ENCODE measurements at regions not wholly inside any gene's neighbourhood (a gene's known extent, or its start where the extent isn't known, plus 50 kb on each side); places are given as distances from the start of the nearest gene placed in this dataset.

DNA sequence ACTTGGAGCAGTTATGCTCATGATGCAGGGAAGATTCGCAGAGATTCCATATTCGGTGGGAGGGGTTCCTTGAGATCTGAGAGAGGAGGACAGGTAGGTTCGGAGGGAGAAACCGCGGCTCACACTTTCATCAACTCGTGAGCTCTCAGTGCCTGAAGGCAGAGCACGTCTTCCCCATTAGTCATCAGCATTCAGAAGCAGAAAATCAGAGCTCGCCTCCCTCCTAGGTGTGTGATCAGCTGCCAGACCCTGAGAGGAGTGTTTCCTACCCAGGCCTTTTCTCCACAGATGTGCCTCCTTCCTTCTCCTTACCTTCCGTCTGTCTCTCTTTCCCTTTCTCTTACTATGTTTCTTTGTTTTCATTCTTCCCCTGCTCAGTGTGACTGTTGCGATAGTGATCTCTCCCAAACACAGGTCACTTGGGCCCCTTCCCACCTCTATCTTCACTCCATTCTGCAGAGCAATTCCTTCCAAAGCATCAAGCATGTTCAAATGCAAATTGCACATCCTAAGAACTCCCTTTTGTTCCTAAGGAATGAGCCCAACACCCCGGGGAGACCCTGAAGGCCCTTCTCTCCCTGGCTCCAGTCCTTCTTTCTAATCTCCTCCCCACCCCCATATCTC, 389.5 kb downstream of the UQCRFS1 start:
- TF ChIP-seq HDAC2 (IDR thresholded peaks at IDR 0.05) (no peak), MAFK (IDR thresholded peaks at IDR 0.05; ENCODE audit: partially characterized antibody) (no peak), TP53 (CRISPR knock-in tag; IDR thresholded peaks at IDR 0.05) (no peak), ZNF302 (CRISPR knock-in tag; IDR thresholded peaks at IDR 0.05) (no peak)
- TF ChIP-seq, protein P1, sequence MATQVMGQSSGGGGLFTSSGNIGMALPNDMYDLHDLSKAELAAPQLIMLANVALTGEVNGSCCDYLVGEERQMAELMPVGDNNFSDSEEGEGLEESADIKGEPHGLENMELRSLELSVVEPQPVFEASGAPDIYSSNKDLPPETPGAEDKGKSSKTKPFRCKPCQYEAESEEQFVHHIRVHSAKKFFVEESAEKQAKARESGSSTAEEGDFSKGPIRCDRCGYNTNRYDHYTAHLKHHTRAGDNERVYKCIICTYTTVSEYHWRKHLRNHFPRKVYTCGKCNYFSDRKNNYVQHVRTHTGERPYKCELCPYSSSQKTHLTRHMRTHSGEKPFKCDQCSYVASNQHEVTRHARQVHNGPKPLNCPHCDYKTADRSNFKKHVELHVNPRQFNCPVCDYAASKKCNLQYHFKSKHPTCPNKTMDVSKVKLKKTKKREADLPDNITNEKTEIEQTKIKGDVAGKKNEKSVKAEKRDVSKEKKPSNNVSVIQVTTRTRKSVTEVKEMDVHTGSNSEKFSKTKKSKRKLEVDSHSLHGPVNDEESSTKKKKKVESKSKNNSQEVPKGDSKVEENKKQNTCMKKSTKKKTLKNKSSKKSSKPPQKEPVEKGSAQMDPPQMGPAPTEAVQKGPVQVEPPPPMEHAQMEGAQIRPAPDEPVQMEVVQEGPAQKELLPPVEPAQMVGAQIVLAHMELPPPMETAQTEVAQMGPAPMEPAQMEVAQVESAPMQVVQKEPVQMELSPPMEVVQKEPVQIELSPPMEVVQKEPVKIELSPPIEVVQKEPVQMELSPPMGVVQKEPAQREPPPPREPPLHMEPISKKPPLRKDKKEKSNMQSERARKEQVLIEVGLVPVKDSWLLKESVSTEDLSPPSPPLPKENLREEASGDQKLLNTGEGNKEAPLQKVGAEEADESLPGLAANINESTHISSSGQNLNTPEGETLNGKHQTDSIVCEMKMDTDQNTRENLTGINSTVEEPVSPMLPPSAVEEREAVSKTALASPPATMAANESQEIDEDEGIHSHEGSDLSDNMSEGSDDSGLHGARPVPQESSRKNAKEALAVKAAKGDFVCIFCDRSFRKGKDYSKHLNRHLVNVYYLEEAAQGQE (IDR thresholded peaks at IDR 0.05) = no peak
- TF ChIP-seq, protein P2, sequence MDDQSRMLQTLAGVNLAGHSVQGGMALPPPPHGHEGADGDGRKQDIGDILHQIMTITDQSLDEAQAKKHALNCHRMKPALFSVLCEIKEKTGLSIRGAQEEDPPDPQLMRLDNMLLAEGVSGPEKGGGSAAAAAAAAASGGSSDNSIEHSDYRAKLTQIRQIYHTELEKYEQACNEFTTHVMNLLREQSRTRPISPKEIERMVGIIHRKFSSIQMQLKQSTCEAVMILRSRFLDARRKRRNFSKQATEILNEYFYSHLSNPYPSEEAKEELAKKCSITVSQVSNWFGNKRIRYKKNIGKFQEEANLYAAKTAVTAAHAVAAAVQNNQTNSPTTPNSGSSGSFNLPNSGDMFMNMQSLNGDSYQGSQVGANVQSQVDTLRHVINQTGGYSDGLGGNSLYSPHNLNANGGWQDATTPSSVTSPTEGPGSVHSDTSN (IDR thresholded peaks at IDR 0.05) = no peak
- TF ChIP-seq, protein P3, sequence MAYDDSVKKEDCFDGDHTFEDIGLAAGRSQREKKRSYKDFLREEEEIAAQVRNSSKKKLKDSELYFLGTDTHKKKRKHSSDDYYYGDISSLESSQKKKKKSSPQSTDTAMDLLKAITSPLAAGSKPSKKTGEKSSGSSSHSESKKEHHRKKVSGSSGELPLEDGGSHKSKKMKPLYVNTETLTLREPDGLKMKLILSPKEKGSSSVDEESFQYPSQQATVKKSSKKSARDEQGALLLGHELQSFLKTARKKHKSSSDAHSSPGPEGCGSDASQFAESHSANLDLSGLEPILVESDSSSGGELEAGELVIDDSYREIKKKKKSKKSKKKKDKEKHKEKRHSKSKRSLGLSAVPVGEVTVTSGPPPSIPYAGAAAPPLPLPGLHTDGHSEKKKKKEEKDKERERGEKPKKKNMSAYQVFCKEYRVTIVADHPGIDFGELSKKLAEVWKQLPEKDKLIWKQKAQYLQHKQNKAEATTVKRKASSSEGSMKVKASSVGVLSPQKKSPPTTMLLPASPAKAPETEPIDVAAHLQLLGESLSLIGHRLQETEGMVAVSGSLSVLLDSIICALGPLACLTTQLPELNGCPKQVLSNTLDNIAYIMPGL (CRISPR knock-in tag; IDR thresholded peaks at IDR 0.05; ENCODE audit: borderline replicate concordance) = no peak
- ChIA-PET POLR2A (no interaction called here), CTCF (interaction anchor here (1.7 kb wide), 1 partner anchor 9 kb away, joined by 5 read pairs; no protein-coding TSS in a partner anchor)
- no peaks in the 10 kb centered on the region for H3K4me1 ChIP-seq
- 7% methylated on average over 11 of the region's 11 CpGs for WGBS (ENCODE audit: missing lambda C conversion rate)
- H3K27ac ChIP-seq = no peak overlapping the region
- peaks cover 6% of the 10 kb centered on the region; the same call in 2 of the 3 replicates for H3K9me3 ChIP-seq
- no peak overlapping the region for H3K4me2 ChIP-seq
- FAIRE-seq = no peak
- no peak overlapping the region for H3K4me3 ChIP-seq
- DNase-seq (ENCODE audit: low read depth in 1 of 2, low spot score in 1 of 2) = no peak
- no peak for ATAC-seq

DNA sequence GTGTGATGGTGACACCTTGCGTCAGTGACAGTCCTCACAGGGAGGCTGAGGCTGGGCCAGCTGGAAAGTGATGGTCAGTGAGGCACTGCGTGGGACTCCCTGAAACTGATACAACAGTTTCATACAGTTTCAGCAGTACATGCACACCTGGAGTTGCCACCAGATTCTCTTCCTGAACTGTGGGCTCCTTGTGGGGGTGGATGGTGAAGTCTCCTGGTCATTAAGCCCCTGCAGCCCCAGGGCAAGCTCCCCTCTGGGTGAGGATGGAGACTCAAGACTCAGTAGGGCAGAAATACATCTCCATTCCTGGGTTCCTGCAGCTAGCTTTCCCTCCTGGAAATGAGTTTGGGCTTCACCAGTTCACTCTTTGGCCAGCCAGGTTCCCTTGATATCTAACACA, 392.7 kb downstream of the UQCRFS1 start:
- ATAC-seq (no peak), DNase-seq (ENCODE audit: low read depth in 1 of 2, low spot score in 1 of 2) (no peak), FAIRE-seq (no peak)
- no peak overlapping the region for H3K4me3 ChIP-seq
- no peaks in the 10 kb centered on the region for H3K4me1 ChIP-seq
- POLR2A ChIA-PET = no interaction called here
- H3K9me3 ChIP-seq = peaks cover 10% of the 10 kb centered on the region; the same call in 2 of the 3 replicates
- TF ChIP-seq RAD21 (conservative IDR thresholded peaks at IDR 0.05 in 1 of 2, IDR thresholded peaks at IDR 0.05 in 1 of 2) (no peak), CHD2 (IDR thresholded peaks at IDR 0.05; ENCODE audit: low read length, partially characterized antibody) (no peak), NPAS2 (CRISPR knock-in tag; IDR thresholded peaks at IDR 0.05; ENCODE audit: borderline replicate concordance) (no peak), CBX2 (IDR thresholded peaks at IDR 0.05; ENCODE audit: borderline replicate concordance, low read depth) (no peak), HOXB13 (CRISPR knock-in tag; IDR thresholded peaks at IDR 0.05; ENCODE audit: low read depth) (no peak), PHF8 (IDR thresholded peaks at IDR 0.05; ENCODE audit: borderline replicate concordance, low read depth) (no peak), ZFP36 (IDR thresholded peaks at IDR 0.05; ENCODE audit: borderline replicate concordance, partially characterized antibody) (no peak), POLR2A (IDR thresholded peaks at IDR 0.05; ENCODE audit: low read length) (no peak), EP300 (IDR thresholded peaks at IDR 0.05) (no peak), CEBPB (IDR thresholded peaks at IDR 0.05) (no peak), BHLHE40 (IDR thresholded peaks at IDR 0.05; ENCODE audit: low read depth, low read length) (no peak), RNF2 (IDR thresholded peaks at IDR 0.05; ENCODE audit: borderline replicate concordance, low read depth) (no peak), POLR2AphosphoS2 (conservative IDR thresholded peaks at IDR 0.05; ENCODE audit: low read length) (no peak), KDM5A (IDR thresholded peaks at IDR 0.05) (no peak), RCOR1 (IDR thresholded peaks at IDR 0.05; ENCODE audit: low read depth, low read length) (no peak)
- TF ChIP-seq, protein P4, sequence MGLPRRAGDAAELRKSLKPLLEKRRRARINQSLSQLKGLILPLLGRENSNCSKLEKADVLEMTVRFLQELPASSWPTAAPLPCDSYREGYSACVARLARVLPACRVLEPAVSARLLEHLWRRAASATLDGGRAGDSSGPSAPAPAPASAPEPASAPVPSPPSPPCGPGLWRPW (IDR thresholded peaks at IDR 0.05) = no peak
- TF ChIP-seq, protein P5, sequence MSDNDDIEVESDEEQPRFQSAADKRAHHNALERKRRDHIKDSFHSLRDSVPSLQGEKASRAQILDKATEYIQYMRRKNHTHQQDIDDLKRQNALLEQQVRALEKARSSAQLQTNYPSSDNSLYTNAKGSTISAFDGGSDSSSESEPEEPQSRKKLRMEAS (IDR thresholded peaks at IDR 0.05) = no peak
- TF ChIP-seq, protein P6, sequence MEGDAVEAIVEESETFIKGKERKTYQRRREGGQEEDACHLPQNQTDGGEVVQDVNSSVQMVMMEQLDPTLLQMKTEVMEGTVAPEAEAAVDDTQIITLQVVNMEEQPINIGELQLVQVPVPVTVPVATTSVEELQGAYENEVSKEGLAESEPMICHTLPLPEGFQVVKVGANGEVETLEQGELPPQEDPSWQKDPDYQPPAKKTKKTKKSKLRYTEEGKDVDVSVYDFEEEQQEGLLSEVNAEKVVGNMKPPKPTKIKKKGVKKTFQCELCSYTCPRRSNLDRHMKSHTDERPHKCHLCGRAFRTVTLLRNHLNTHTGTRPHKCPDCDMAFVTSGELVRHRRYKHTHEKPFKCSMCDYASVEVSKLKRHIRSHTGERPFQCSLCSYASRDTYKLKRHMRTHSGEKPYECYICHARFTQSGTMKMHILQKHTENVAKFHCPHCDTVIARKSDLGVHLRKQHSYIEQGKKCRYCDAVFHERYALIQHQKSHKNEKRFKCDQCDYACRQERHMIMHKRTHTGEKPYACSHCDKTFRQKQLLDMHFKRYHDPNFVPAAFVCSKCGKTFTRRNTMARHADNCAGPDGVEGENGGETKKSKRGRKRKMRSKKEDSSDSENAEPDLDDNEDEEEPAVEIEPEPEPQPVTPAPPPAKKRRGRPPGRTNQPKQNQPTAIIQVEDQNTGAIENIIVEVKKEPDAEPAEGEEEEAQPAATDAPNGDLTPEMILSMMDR (IDR thresholded peaks at IDR 0.05) = no peak
- TF ChIP-seq, protein P7, sequence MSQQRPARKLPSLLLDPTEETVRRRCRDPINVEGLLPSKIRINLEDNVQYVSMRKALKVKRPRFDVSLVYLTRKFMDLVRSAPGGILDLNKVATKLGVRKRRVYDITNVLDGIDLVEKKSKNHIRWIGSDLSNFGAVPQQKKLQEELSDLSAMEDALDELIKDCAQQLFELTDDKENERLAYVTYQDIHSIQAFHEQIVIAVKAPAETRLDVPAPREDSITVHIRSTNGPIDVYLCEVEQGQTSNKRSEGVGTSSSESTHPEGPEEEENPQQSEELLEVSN (IDR thresholded peaks at IDR 0.05; ENCODE audit: borderline replicate concordance, low read depth) = no peak
- H3K4me2 ChIP-seq = no peak overlapping the region
- 0% methylated on average over 2 of the region's 2 CpGs for WGBS (ENCODE audit: missing lambda C conversion rate)
- CTCF ChIA-PET = no interaction called here
- H3K27ac ChIP-seq = no peak overlapping the region

Data from A549 (cell line).